HTR-8/SVneo (cell line): ENCODE measurements at regions not wholly inside any gene's neighbourhood (a gene's known extent, or its start where the extent isn't known, plus 50 kb on each side); places are given as distances from the start of the nearest gene placed in this dataset.

Experiments
- DNase-seq: peaks from one replicate; pipeline ENCODE4 v3.0.0; 2011; ENCODE audit warnings: low spot score, mixed read lengths; ENCODE audit not compliant: insufficient read length
- FAIRE-seq: peaks from 2 replicates; lab custom pipeline; 2011; peaks lifted over from hg19 to GRCh38; lab: Jason Lieb, UNC

- DNase-seq (no peak), FAIRE-seq (no peak)
Measured at GRCh38 chr10:107692072-107692471, 527.6 kb upstream of the SORCS1 start.

- FAIRE-seq: no peak
- DNase-seq: no peak
Measured at GRCh38 chr10:107689323-107689722, 524.8 kb upstream of the SORCS1 start.

GRCh38 chr10:107687701-107688100 is 523.2 kb upstream of the SORCS1 start:
- FAIRE-seq: no peak

GRCh38 chr10:107686095-107686494 is 521.6 kb upstream of the SORCS1 start:
- DNase-seq (no peak), FAIRE-seq (no peak)

More at GRCh38 chr10:107687701-107688100, 523.2 kb upstream of the SORCS1 start:
- DNase-seq: no peak

- FAIRE-seq (no peak), DNase-seq (no peak)
Measured at GRCh38 chr10:107671960-107672359, 507.5 kb upstream of the SORCS1 start.

- FAIRE-seq: no peak
- DNase-seq: no peak
Measured at GRCh38 chr10:107666214-107666613, 501.7 kb upstream of the SORCS1 start.

- FAIRE-seq (no peak), DNase-seq (no peak)
Measured at GRCh38 chr10:107665459-107665858, 501.0 kb upstream of the SORCS1 start.

GRCh38 chr10:107657851-107658250 is 493.3 kb upstream of the SORCS1 start:
- no peak for DNase-seq
- no peak for FAIRE-seq

- no peak for DNase-seq
- no peak for FAIRE-seq
Measured at GRCh38 chr10:107656932-107657331, 492.4 kb upstream of the SORCS1 start.

- FAIRE-seq (no peak), DNase-seq (no peak)
Measured at GRCh38 chr10:107653832-107654287, 489.4 kb upstream of the SORCS1 start.

- FAIRE-seq (no peak), DNase-seq (no peak)
Measured at GRCh38 chr10:107650939-107651338, 486.4 kb upstream of the SORCS1 start.

GRCh38 chr10:107649249-107649648 is 484.7 kb upstream of the SORCS1 start:
- DNase-seq (no peak), FAIRE-seq (no peak)

- FAIRE-seq (no peak), DNase-seq (no peak)
Measured at GRCh38 chr10:107647462-107647861, 483.0 kb upstream of the SORCS1 start.

- FAIRE-seq: no peak
- DNase-seq: no peak
Measured at GRCh38 chr10:107631876-107632275, 467.4 kb upstream of the SORCS1 start.

GRCh38 chr10:107626862-107627261 is 462.4 kb upstream of the SORCS1 start:
- DNase-seq (no peak), FAIRE-seq (no peak)

GRCh38 chr10:107623292-107623691 is 458.8 kb upstream of the SORCS1 start:
- FAIRE-seq (no peak), DNase-seq (no peak)

- no peak for FAIRE-seq
- no peak for DNase-seq
Measured at GRCh38 chr10:107619139-107619538, 454.6 kb upstream of the SORCS1 start.

- no peak for DNase-seq
Measured at GRCh38 chr10:107618504-107618994, 454.0 kb upstream of the SORCS1 start.

GRCh38 chr10:107616463-107617410 is 452.2 kb upstream of the SORCS1 start:
- FAIRE-seq (no peak), DNase-seq (no peak)

More at GRCh38 chr10:107618504-107618994, 454.0 kb upstream of the SORCS1 start:
- no peak for FAIRE-seq

- no peak for DNase-seq
- no peak for FAIRE-seq
Measured at GRCh38 chr10:107616031-107616430, 451.5 kb upstream of the SORCS1 start.

- FAIRE-seq (peak; percentile 13), DNase-seq (no peak)
Measured at GRCh38 chr10:107614939-107615685, 450.6 kb upstream of the SORCS1 start.
